ENCODE measurements at regions not wholly inside any gene's neighbourhood (a gene's known extent, or its start where the extent isn't known, plus 50 kb on each side); places are given as distances from the start of the nearest gene placed in this dataset.

GRCh38 chr10:27341001-27341400, 100.4 kb upstream of the ACBD5 start:
- no peak for TF ChIP-seq CTCF (IDR thresholded peaks at IDR 0.05)
- no peak for TF ChIP-seq POLR2AphosphoS5 (IDR thresholded peaks at IDR 0.05)
